Endothelial cell of umbilical vein (primary cell): ENCODE measurements at regions not wholly inside any gene's neighbourhood (a gene's known extent, or its start where the extent isn't known, plus 50 kb on each side); places are given as distances from the start of the nearest gene placed in this dataset.

ENCODE experiments used
- BruUV-seq: library from RNA; stranded (reverse); fragments of 400-500 nt; replicated peaks from 2 replicates; lab custom pipeline; 2021; lab: Mats Ljungman, UMichigan
- CTCF ChIA-PET: fragments of 300-600, 350-600 bp; sonication (Branson Sonifier 250); formaldehyde crosslinking; loops from one replicate; lab custom pipeline; 2021; ENCODE audit warnings: antibody characterized with exemption, inconsistent platforms; lab: Charles Lee
- POLR2A ChIA-PET: fragments of 300-600, 350-600 bp; sonication (Branson Sonifier 250); formaldehyde crosslinking; loops from one replicate; lab custom pipeline; 2021; ENCODE audit warnings: antibody characterized with exemption, inconsistent platforms; lab: Charles Lee
- DNase-seq: peaks from one replicate; pipeline ENCODE4 v3.0.0-alpha.2; 2011; ENCODE audit warnings: low read depth, low spot score
- FAIRE-seq: peaks from 2 replicates; lab custom pipeline; 2011; peaks lifted over from hg19 to GRCh38; lab: Jason Lieb, UNC
- H2AFZ ChIP-seq: 2 replicates; pipeline ENCODE4 v1.6.0; 2012; ENCODE audit warnings: low read depth, low read length, control low read depth, inconsistent platforms
- H3K27ac ChIP-seq: 2 replicates; pipeline ENCODE4 v1.5.1; 2011; ENCODE audit warnings: low read depth, mild to moderate bottlenecking, control low read depth, low read length, moderate library complexity; ENCODE audit not compliant: insufficient read depth
- H3K27me3 ChIP-seq, 2 experiments: 2 replicates each; pipeline versions ENCODE4 v1.6.0 to v1.6.1; 2011; ENCODE audit warnings: low read length in 2 of 2, mixed read lengths in 1 of 2; ENCODE audit not compliant: control insufficient read depth in 2 of 2, insufficient read depth in 2 of 2
- H3K36me3 ChIP-seq, 2 experiments: 2 replicates in 1 of 2; 3 replicates in 1 of 2; pipeline ENCODE4 v1.5.1; 2011; ENCODE audit warnings: low read length in 2 of 2, mild to moderate bottlenecking in 1 of 2, moderate library complexity in 1 of 2; ENCODE audit not compliant: control insufficient read depth in 2 of 2, insufficient read depth in 2 of 2; ENCODE audit errors: extremely low read depth in 1 of 2
- H3K4me1 ChIP-seq: 3 replicates; pipeline ENCODE4 v1.5.1; 2011; ENCODE audit warnings: mild to moderate bottlenecking, low read length; ENCODE audit not compliant: control insufficient read depth, insufficient read depth; ENCODE audit errors: extremely low read depth
- H3K4me2 ChIP-seq: 2 replicates; pipeline ENCODE4 v1.6.1; 2011; ENCODE audit warnings: low read length, control low read depth, mixed read lengths; ENCODE audit not compliant: insufficient read depth
- H3K4me3 ChIP-seq, 3 experiments: fragments of 200-600 bp in 1 of 3; sonication (generic), shearing (Covaris generic) in 1 of 3; replicated peaks in 1 of 3; 2 replicates each; pipeline ENCODE4 v1.5.1; 2011 to 2016; ENCODE audit warnings: control low read depth in 3 of 3, low read length in 3 of 3, mild to moderate bottlenecking in 2 of 3, inconsistent platforms in 1 of 3, low read depth in 1 of 3, moderate library complexity in 1 of 3; ENCODE audit not compliant: insufficient read depth in 1 of 3
- H3K79me2 ChIP-seq: 2 replicates; pipeline ENCODE4 v1.6.0; 2012; ENCODE audit warnings: low read length, inconsistent platforms; ENCODE audit not compliant: control insufficient read depth, insufficient read depth
- H3K9ac ChIP-seq: replicated peaks from 2 replicates; pipeline ENCODE3; 2011; ENCODE audit warnings: low read length, control low read depth; ENCODE audit not compliant: insufficient read depth; ENCODE audit errors: extremely low read depth
- H3K9me1 ChIP-seq: replicated peaks from 3 replicates; pipeline ENCODE4 v1.6.0; 2011; ENCODE audit warnings: mild to moderate bottlenecking, low read length; ENCODE audit not compliant: control insufficient read depth, insufficient read depth; ENCODE audit errors: extremely low read depth
- H3K9me3 ChIP-seq: replicated peaks from 2 replicates; pipeline ENCODE4 v1.5.1; 2012; ENCODE audit warnings: low read length, inconsistent platforms; ENCODE audit not compliant: control insufficient read depth, insufficient read depth
- H4K20me1 ChIP-seq: replicated peaks from 2 replicates; pipeline ENCODE3; 2011; ENCODE audit warnings: mild to moderate bottlenecking, low read length; ENCODE audit not compliant: control insufficient read depth, insufficient read depth; ENCODE audit errors: extremely low read depth
- EZH2 ChIP-seq: IDR thresholded peaks from 2 replicates; pipeline ENCODE4 v1.6.1; 2012; ENCODE audit warnings: borderline replicate concordance, low read depth, mild to moderate bottlenecking, moderate library complexity, low read length, inconsistent platforms; ENCODE audit not compliant: severe bottlenecking
- JUN ChIP-seq: IDR thresholded peaks from 2 replicates; pipeline ENCODE4 v1.6.1; 2011; ENCODE audit warnings: borderline replicate concordance, low read depth; ENCODE audit not compliant: insufficient read length, insufficient read depth
- MYC ChIP-seq: IDR thresholded peaks from one replicate; pipeline ENCODE4 v1.6.1; 2011; ENCODE audit warnings: mild to moderate bottlenecking, low read depth, low read length
- POLR2A ChIP-seq: IDR thresholded peaks from 2 replicates; pipeline ENCODE4 v1.6.1; 2012; ENCODE audit warnings: low read depth, mild to moderate bottlenecking, control low read depth, low read length
- POLR2AphosphoS5 ChIP-seq: IDR thresholded peaks from 2 replicates; pipeline ENCODE4 v1.6.1; 2012; ENCODE audit warnings: low read depth, mild to moderate bottlenecking, control low read depth, low read length, moderate library complexity; ENCODE audit not compliant: insufficient read depth
- dilution Hi-C: fragments of 300-500 bp; cut with MboI; formaldehyde crosslinking; loops from one replicate; pipeline ENCODE4 v1.15.0; 2019; ENCODE audit warnings: low sequenced_read_pairs; ENCODE audit not compliant: extremely low pct_ligation_motif_present
- intact Hi-C: fragments of 100-400 bp; cut with micrococcal nuclease; formaldehyde crosslinking; loops from one replicate; pipeline ENCODE4 v1.10.0; 2022
- TF ChIP-seq, protein P1 (sequence below): IDR thresholded peaks from 2 replicates; pipeline ENCODE4 v1.6.1; 2011; ENCODE audit not compliant: insufficient read depth, insufficient read length
- TF ChIP-seq, protein P2 (sequence below), 2 donors: IDR thresholded peaks; 1 replicate in 1 of 2; 2 replicates in 1 of 2; pipeline ENCODE4 v1.5.1; 2011; ENCODE audit warnings: low read length in 2 of 2, mild to moderate bottlenecking in 2 of 2, moderate library complexity in 2 of 2, control low read depth in 1 of 2, inconsistent platforms in 1 of 2, low read depth in 1 of 2; ENCODE audit not compliant: insufficient read depth in 1 of 2; ENCODE audit errors: extremely low read depth in 1 of 2

DNA sequence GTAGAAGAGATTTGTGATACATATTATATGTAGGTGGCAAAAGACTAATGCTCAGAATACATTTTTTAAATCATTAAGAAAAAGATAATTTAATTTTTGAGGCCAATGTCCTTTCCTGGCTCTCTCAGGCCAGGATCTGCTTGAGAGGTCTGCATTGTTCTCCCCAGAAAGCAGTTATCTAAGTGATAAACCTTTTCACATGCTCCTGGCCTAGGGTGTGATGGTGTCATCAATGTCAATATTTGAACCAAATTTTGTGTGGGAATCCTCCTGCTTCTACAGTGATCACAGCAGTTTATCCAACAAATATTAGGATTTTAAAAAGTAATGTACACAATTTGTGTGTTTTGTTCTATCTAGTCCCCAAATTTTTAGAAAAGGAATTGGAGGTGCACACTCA lies 166.6 kb downstream of the DIRAS2 start:
- no peak overlapping the region for H2AFZ ChIP-seq
- H3K9me1 ChIP-seq, result no peaks in the 10 kb centered on the region
- TF ChIP-seq MYC (no peak), EZH2 (no peak)
- TF ChIP-seq, protein P1, sequence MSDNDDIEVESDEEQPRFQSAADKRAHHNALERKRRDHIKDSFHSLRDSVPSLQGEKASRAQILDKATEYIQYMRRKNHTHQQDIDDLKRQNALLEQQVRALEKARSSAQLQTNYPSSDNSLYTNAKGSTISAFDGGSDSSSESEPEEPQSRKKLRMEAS, result no peak
- TF ChIP-seq, protein P2, sequence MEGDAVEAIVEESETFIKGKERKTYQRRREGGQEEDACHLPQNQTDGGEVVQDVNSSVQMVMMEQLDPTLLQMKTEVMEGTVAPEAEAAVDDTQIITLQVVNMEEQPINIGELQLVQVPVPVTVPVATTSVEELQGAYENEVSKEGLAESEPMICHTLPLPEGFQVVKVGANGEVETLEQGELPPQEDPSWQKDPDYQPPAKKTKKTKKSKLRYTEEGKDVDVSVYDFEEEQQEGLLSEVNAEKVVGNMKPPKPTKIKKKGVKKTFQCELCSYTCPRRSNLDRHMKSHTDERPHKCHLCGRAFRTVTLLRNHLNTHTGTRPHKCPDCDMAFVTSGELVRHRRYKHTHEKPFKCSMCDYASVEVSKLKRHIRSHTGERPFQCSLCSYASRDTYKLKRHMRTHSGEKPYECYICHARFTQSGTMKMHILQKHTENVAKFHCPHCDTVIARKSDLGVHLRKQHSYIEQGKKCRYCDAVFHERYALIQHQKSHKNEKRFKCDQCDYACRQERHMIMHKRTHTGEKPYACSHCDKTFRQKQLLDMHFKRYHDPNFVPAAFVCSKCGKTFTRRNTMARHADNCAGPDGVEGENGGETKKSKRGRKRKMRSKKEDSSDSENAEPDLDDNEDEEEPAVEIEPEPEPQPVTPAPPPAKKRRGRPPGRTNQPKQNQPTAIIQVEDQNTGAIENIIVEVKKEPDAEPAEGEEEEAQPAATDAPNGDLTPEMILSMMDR (IDR thresholded peaks at IDR 0.05; ENCODE audit: extremely low read depth in 1 of 2, insufficient read depth in 1 of 2, low read depth in 1 of 2, low read length in 2 of 2), result no peak
- no peaks in the 10 kb centered on the region for H3K36me3 ChIP-seq
- H3K4me3 ChIP-seq, result no peak overlapping the region
- H3K4me2 ChIP-seq, result no peak overlapping the region
- intact Hi-C loops, result no loop called here
- no peaks in the 10 kb centered on the region for H4K20me1 ChIP-seq
- FAIRE-seq (no peak), DNase-seq (no peak)
- no peak overlapping the region for H3K9ac ChIP-seq
- dilution Hi-C loops, result no loop called here
- H3K27ac ChIP-seq, result no peak overlapping the region
- H3K27me3 ChIP-seq, result no peaks in the 10 kb centered on the region
- ChIA-PET POLR2A (no interaction called here), CTCF (no interaction called here)
- no TSS peak for BruUV-seq
- no peaks in the 10 kb centered on the region for H3K4me1 ChIP-seq
- H3K79me2 ChIP-seq, result no peaks in the 10 kb centered on the region
- H3K9me3 ChIP-seq, result no peaks in the 10 kb centered on the region

DNA sequence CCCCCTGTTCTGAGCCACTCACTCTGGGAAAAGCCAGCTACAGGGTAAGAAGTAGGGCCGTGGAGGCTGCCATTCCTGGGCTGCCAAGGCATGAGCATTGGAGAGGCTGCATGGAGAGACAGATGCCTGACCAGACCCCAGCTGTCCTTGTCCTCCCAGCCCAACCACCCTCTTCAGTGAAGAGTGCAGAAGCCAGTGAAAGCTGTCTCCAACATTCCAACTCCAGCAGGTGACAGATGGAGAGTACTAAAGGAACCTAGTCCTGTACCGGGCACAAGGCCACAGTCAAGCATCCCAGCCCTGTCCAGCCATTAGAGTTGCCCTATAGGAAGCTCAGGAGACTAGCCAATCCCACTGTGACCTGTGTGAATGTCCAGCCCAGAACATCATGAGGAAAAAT lies 165.1 kb downstream of the DIRAS2 start:
- H4K20me1 ChIP-seq, result no peaks in the 10 kb centered on the region
- H3K27ac ChIP-seq, result no peak overlapping the region
- no peak overlapping the region for H3K9ac ChIP-seq
- POLR2A ChIA-PET, result no interaction called here
- TF ChIP-seq EZH2, result no peak
- no peak for TF ChIP-seq JUN
- TF ChIP-seq MYC, result no peak
- no peak for TF ChIP-seq POLR2AphosphoS5
- no peak for TF ChIP-seq POLR2A
- dilution Hi-C loops (no loop called here), intact Hi-C loops (no loop called here)
- no peaks in the 10 kb centered on the region for H3K9me3 ChIP-seq
- no peaks in the 10 kb centered on the region for H3K4me1 ChIP-seq
- H3K4me3 ChIP-seq, result no peak overlapping the region
- no TSS peak for BruUV-seq
- no peaks in the 10 kb centered on the region for H3K36me3 ChIP-seq
- FAIRE-seq (no peak), DNase-seq (no peak)
- CTCF ChIA-PET, result no interaction called here
- no peaks in the 10 kb centered on the region for H3K79me2 ChIP-seq
- no peak overlapping the region for H2AFZ ChIP-seq
- H3K9me1 ChIP-seq, result no peaks in the 10 kb centered on the region
- H3K27me3 ChIP-seq, result no peaks in the 10 kb centered on the region
- no peak overlapping the region for H3K4me2 ChIP-seq
